PC-3 (cell line): ENCODE measurements at regions not wholly inside any gene's neighbourhood (a gene's known extent, or its start where the extent isn't known, plus 50 kb on each side); places are given as distances from the start of the nearest gene placed in this dataset.

ENCODE experiments used
- ATAC-seq: fragments of 200-7000 bp; cut with Tn5 transposase; 2 replicates; pipeline ENCODE4 v1.9.1; 2020; ENCODE audit warnings: mild to moderate bottlenecking, moderate library complexity
- BruUV-seq: library from RNA; stranded (reverse); fragments of 400-500 nt; replicated peaks from 2 replicates; lab custom pipeline; 2021; lab: Mats Ljungman, UMichigan
- CTCF ChIA-PET: fragments of 300-600 bp; sonication (Branson Sonifier 250); formaldehyde crosslinking; loops from one replicate; lab custom pipeline; 2022; ENCODE audit warnings: antibody characterized with exemption; lab: Charles Lee
- POLR2A ChIA-PET: fragments of 300-600 bp; sonication (Branson Sonifier 250); formaldehyde crosslinking; loops from one replicate; lab custom pipeline; 2022; ENCODE audit warnings: antibody characterized with exemption; ENCODE audit not compliant: unreplicated experiment; lab: Charles Lee
- DNase-seq: peaks from one replicate; pipeline ENCODE4 v3.0.0-alpha.2; 2015
- H2AFZ ChIP-seq: fragments of 300-600 bp; sonication (generic); 2 replicates; pipeline ENCODE4 v1.6.0; 2016; ENCODE audit warnings: antibody characterized with exemption, low read length
- H3F3A ChIP-seq: fragments of 300-600 bp; sonication (generic); one replicate; pipeline ENCODE4 v1.6.0; 2017; ENCODE audit warnings: antibody characterized with exemption, low read length, control low read depth, mild to moderate bottlenecking; ENCODE audit not compliant: unreplicated experiment
- H3K27ac ChIP-seq: fragments of 300-600 bp; sonication (generic); 2 replicates; pipeline ENCODE4 v1.5.1; 2016; ENCODE audit warnings: mild to moderate bottlenecking, low read length
- H3K27me3 ChIP-seq: fragments of 300-600 bp; sonication (generic); 2 replicates; pipeline ENCODE4 v1.6.1; 2016; ENCODE audit warnings: low read length, mixed read lengths
- H3K36me3 ChIP-seq: fragments of 300-600 bp; sonication (generic); 2 replicates; pipeline ENCODE4 v1.6.1; 2016; ENCODE audit warnings: low read depth, mixed run types, low read length, mixed read lengths
- H3K4me1 ChIP-seq: fragments of 300-600 bp; sonication (generic); 2 replicates; pipeline ENCODE4 v1.5.1; 2016; ENCODE audit warnings: low read length; ENCODE audit not compliant: insufficient read depth
- H3K4me2 ChIP-seq: fragments of 300-600 bp; sonication (generic); 2 replicates; pipeline ENCODE4 v1.6.0; 2016; ENCODE audit warnings: low read length
- H3K4me3 ChIP-seq: fragments of 300-600 bp; sonication (generic); 2 replicates; pipeline ENCODE4 v1.5.1; 2016; ENCODE audit warnings: mild to moderate bottlenecking, low read length, mixed read lengths
- H3K79me2 ChIP-seq: fragments of 300-600 bp; sonication (generic); 2 replicates; pipeline ENCODE4 v1.6.1; 2017; ENCODE audit warnings: low read length, mixed read lengths
- H3K9ac ChIP-seq: fragments of 300-600 bp; sonication (generic); 2 replicates; pipeline ENCODE4 v1.6.0; 2016; ENCODE audit warnings: mild to moderate bottlenecking, low read length
- H3K9me2 ChIP-seq: fragments of 300-600 bp; sonication (generic); replicated peaks from 2 replicates; pipeline ENCODE4 v1.6.1; 2016; ENCODE audit warnings: mixed run types, low read length, mixed read lengths
- H3K9me3 ChIP-seq: fragments of 300-600 bp; sonication (generic); 2 replicates; pipeline ENCODE4 v1.6.1; 2016; ENCODE audit warnings: low read length, mixed read lengths
- H4K20me1 ChIP-seq: fragments of 300-600 bp; sonication (generic); 2 replicates; pipeline ENCODE4 v1.6.1; 2016; ENCODE audit warnings: low read length, mixed read lengths
- EZH2 ChIP-seq: fragments of 300-600 bp; sonication (generic); IDR thresholded peaks from one replicate; pipeline ENCODE4 v1.6.1; 2017; ENCODE audit warnings: antibody characterized with exemption, mild to moderate bottlenecking, low read length; ENCODE audit not compliant: unreplicated experiment
- EZH2phosphoT487 ChIP-seq: fragments of 300-600 bp; sonication (generic); IDR thresholded peaks from 2 replicates; pipeline ENCODE4 v1.6.1; 2018; ENCODE audit warnings: mild to moderate bottlenecking, antibody characterized with exemption, low read length, borderline replicate concordance
- intact Hi-C: fragments of 100-400 bp; cut with micrococcal nuclease; formaldehyde crosslinking; loops from 2 replicates; pipeline ENCODE4 v1.9.0; 2023
- TF ChIP-seq, protein P1 (sequence below): fragments of 300-600 bp; sonication (generic); conservative IDR thresholded peaks from 2 replicates; pipeline ENCODE4 v1.5.1; 2017; ENCODE audit warnings: antibody characterized with exemption, low read depth, mild to moderate bottlenecking, low read length

- Histone ChIP-seq H3K79me2 (no peaks in the 10 kb centered on the region), H3K27ac (no peak overlapping the region), H3K4me2 (no peak overlapping the region), H2AFZ (no peak overlapping the region), H3K9me3 (no peaks in the 10 kb centered on the region), H3F3A (no peaks in the 10 kb centered on the region), H4K20me1 (no peaks in the 10 kb centered on the region), H3K4me1 (peaks cover 12% of the 10 kb centered on the region), H3K9ac (no peak overlapping the region), H3K4me3 (no peak overlapping the region), H3K9me2 (no peaks in the 10 kb centered on the region), H3K27me3 (no peaks in the 10 kb centered on the region), H3K36me3 (no peaks in the 10 kb centered on the region)
- DNase-seq (no peak), ATAC-seq (no peak)
- CTCF ChIA-PET: no interaction called here
- no peak for TF ChIP-seq EZH2phosphoT487
- no peak for TF ChIP-seq EZH2
- TF ChIP-seq, protein P1, sequence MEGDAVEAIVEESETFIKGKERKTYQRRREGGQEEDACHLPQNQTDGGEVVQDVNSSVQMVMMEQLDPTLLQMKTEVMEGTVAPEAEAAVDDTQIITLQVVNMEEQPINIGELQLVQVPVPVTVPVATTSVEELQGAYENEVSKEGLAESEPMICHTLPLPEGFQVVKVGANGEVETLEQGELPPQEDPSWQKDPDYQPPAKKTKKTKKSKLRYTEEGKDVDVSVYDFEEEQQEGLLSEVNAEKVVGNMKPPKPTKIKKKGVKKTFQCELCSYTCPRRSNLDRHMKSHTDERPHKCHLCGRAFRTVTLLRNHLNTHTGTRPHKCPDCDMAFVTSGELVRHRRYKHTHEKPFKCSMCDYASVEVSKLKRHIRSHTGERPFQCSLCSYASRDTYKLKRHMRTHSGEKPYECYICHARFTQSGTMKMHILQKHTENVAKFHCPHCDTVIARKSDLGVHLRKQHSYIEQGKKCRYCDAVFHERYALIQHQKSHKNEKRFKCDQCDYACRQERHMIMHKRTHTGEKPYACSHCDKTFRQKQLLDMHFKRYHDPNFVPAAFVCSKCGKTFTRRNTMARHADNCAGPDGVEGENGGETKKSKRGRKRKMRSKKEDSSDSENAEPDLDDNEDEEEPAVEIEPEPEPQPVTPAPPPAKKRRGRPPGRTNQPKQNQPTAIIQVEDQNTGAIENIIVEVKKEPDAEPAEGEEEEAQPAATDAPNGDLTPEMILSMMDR: no peak
- POLR2A ChIA-PET: no interaction called here
- intact Hi-C loops: no loop called here
- no TSS peak for BruUV-seq
Measured at GRCh38 chr15:62935300-62936081, 107.1 kb upstream of the TPM1 start.

GRCh38 chr15:62938825-62939224 is 103.7 kb upstream of the TPM1 start:
- ChIA-PET POLR2A (no interaction called here), CTCF (no interaction called here)
- H4K20me1 ChIP-seq: no peaks in the 10 kb centered on the region
- no peak overlapping the region for H3K27ac ChIP-seq
- BruUV-seq: no TSS peak
- H3K27me3 ChIP-seq: no peaks in the 10 kb centered on the region
- intact Hi-C loops: no loop called here
- H3K4me3 ChIP-seq: no peak overlapping the region
- H2AFZ ChIP-seq: no peak overlapping the region
- ATAC-seq (no peak), DNase-seq (no peak)
- no peaks in the 10 kb centered on the region for H3K9me2 ChIP-seq
- no peaks in the 10 kb centered on the region for H3K9me3 ChIP-seq
- no peak for TF ChIP-seq EZH2phosphoT487
- TF ChIP-seq, protein P1: no peak
- no peak for TF ChIP-seq EZH2
- no peaks in the 10 kb centered on the region for H3K36me3 ChIP-seq
- peaks cover 17% of the 10 kb centered on the region for H3K4me1 ChIP-seq
- H3K9ac ChIP-seq: no peak overlapping the region
- H3K79me2 ChIP-seq: no peaks in the 10 kb centered on the region
- H3K4me2 ChIP-seq: no peak overlapping the region
- H3F3A ChIP-seq: no peaks in the 10 kb centered on the region

DNA sequence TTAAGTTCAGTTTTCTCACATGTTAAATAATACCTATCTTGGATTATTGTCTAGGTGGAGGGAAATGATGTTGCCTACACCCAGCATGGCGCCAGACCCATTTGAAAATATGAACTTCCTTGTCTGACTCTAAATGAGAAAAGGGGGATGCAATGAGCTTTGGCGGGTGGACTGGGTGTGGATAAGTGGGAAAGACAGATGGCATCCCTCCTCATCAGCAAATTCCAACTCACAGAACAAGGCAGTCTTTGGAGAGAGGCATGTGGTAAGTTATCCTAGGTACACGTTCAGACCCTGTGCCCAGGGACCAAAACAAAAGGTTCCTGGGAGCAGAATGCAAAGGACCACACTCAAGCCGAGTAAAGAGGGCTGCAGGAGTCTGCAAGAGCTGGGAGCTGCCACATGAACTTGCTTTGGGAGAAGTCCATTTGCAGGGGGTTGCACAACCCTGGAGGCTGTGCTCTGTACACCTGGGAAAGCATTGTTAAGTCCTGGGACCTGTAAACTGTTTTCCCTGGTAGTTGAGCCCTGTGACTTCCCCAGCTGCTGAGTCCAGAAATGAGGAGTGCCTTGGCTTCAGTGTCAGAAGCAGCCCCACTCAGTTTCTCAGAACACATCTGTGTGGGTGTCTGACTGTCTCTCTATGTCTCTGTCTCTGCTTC is 102.3 kb upstream of the TPM1 start:
- POLR2A ChIA-PET: no interaction called here
- intact Hi-C loops: no loop called here
- Histone ChIP-seq H3K9me3 (no peaks in the 10 kb centered on the region), H3K9me2 (no peaks in the 10 kb centered on the region), H3K79me2 (no peaks in the 10 kb centered on the region), H3K4me1 (peaks cover 17% of the 10 kb centered on the region), H3K4me3 (no peak overlapping the region), H3F3A (no peaks in the 10 kb centered on the region), H4K20me1 (no peaks in the 10 kb centered on the region), H3K9ac (no peak overlapping the region), H3K27me3 (no peaks in the 10 kb centered on the region), H3K4me2 (peak overlapping the region; percentile 52; the same call in 1 of the 2 replicates), H3K27ac (peak overlapping the region; percentile 36), H2AFZ (peak overlapping the region; percentile 58; the same call in 1 of the 2 replicates), H3K36me3 (no peaks in the 10 kb centered on the region)
- CTCF ChIA-PET: no interaction called here
- DNase-seq: no peak
- no peak for TF ChIP-seq EZH2phosphoT487
- TF ChIP-seq, protein P1: no peak
- TF ChIP-seq EZH2: no peak
- no TSS peak for BruUV-seq
- ATAC-seq: peak; percentile 21
